Kidney (tissue), 13 donors: ENCODE measurements at regions not wholly inside any gene's neighbourhood (a gene's known extent, or its start where the extent isn't known, plus 50 kb on each side); places are given as distances from the start of the nearest gene placed in this dataset.

Experiments
- DNase-seq, 5 donors: peaks; one replicate each; pipeline ENCODE4 v3.0.0-alpha.2; 2013 to 2020
- FAIRE-seq: peaks from 2 replicates; lab custom pipeline; 2012; peaks lifted over from hg19 to GRCh38; lab: Jason Lieb, UNC
- H3K27ac ChIP-seq, 2 donors: one replicate each; pipeline ENCODE4 v1.7.0; 2013; ENCODE audit warnings: low read depth in 2 of 2, low read length in 2 of 2, inconsistent platforms in 1 of 2
- H3K27me3 ChIP-seq: one replicate; pipeline ENCODE4 v1.7.1; 2013; ENCODE audit warnings: low read length, inconsistent platforms; ENCODE audit not compliant: control insufficient read depth, insufficient read depth
- H3K36me3 ChIP-seq, 3 donors: one replicate each; pipeline versions ENCODE4 v1.7.0 to v1.7.1; 2013; ENCODE audit warnings: low read length in 3 of 3, control low read depth in 1 of 3, inconsistent platforms in 1 of 3; ENCODE audit not compliant: insufficient read depth in 3 of 3, control insufficient read depth in 2 of 3
- H3K4me1 ChIP-seq, 3 donors: one replicate each; pipeline versions ENCODE4 v1.7.0 to v1.7.1; 2013; ENCODE audit warnings: low read length in 3 of 3, inconsistent platforms in 1 of 3, low read depth in 1 of 3; ENCODE audit not compliant: control insufficient read depth in 2 of 3, insufficient read depth in 2 of 3
- H3K4me3 ChIP-seq, 3 donors: one replicate each; pipeline versions ENCODE4 v1.7.0 to v1.8.1; 2013; ENCODE audit warnings: low read length in 3 of 3, control low read depth in 1 of 3, inconsistent platforms in 1 of 3
- H3K9ac ChIP-seq, 3 donors: one replicate each; pipeline versions ENCODE4 v1.7.0 to v1.7.1; 2013; ENCODE audit warnings: low read length in 3 of 3, control low read depth in 1 of 3, inconsistent platforms in 1 of 3
- H3K9me3 ChIP-seq, 3 donors: one replicate each; pipeline versions ENCODE4 v1.7.0 to v1.7.1; 2013; ENCODE audit warnings: low read length in 3 of 3, control low read depth in 1 of 3, inconsistent platforms in 1 of 3; ENCODE audit not compliant: control insufficient read depth in 2 of 3, insufficient read depth in 1 of 3
- CTCF ChIP-seq: IDR thresholded peaks from 3 replicates; pipeline ENCODE4 v1.5.1; 2012; ENCODE audit warnings: mild to moderate bottlenecking, moderate library complexity, borderline replicate concordance; ENCODE audit not compliant: insufficient read depth; ENCODE audit errors: extremely low read depth
- intact Hi-C: fragments of 100-400 bp; cut with DNase I; formaldehyde crosslinking; loops from one replicate; pipeline ENCODE4 v1.11.1; 2022
- donor health status: control.
- donor health status: control.
- donor health status: control.
- donor health status: control.
- donor health status: control.
- donor health status: DM: yes; HTN: yes; CAD: no.
- donor health status: Normal renal cell carcinoma (clear cell type).

GRCh38 chr18:78786776-78787175, 192.8 kb upstream of the SALL3 start:
- FAIRE-seq (no peak), DNase-seq (no peak)
- H3K36me3 ChIP-seq, result no peaks in the 10 kb centered on the region
- TF ChIP-seq CTCF, result no peak
- H3K9ac ChIP-seq, result no peak overlapping the region
- no peak overlapping the region for H3K4me3 ChIP-seq
- H3K4me1 ChIP-seq, result no peaks in the 10 kb centered on the region
- no peaks in the 10 kb centered on the region for H3K9me3 ChIP-seq
- intact Hi-C loops, result no loop called here
- no peak overlapping the region for H3K27ac ChIP-seq
- H3K27me3 ChIP-seq, result no peaks in the 10 kb centered on the region

DNA sequence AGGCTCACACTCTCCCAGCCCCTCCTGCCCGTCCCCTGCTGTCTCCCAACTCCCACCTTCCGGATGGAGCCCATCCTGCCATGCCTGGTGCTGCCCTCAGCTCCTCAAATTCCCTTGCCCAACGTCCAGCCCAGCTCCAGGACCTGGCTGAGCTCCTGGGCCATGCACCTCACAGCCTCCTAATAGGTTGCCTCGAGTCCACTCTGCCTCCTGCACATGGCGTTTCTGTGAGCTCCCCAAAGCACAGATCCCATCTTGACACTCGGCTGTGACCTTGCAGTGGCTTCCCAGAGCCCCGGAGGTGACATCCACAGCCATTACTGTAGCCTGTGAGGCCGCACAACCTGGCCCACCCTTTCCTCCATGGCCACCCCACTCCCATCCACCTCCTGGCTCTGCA, 191.9 kb upstream of the SALL3 start:
- Histone ChIP-seq H3K4me1 (no peaks in the 10 kb centered on the region), H3K9me3 (no peaks in the 10 kb centered on the region), H3K27ac (no peak overlapping the region), H3K4me3 (no peak overlapping the region), H3K36me3 (no peaks in the 10 kb centered on the region), H3K9ac (no peak overlapping the region), H3K27me3 (no peaks in the 10 kb centered on the region)
- intact Hi-C loops, result no loop called here
- TF ChIP-seq CTCF, result no peak
- FAIRE-seq, result no peak
- no peak for DNase-seq

DNA sequence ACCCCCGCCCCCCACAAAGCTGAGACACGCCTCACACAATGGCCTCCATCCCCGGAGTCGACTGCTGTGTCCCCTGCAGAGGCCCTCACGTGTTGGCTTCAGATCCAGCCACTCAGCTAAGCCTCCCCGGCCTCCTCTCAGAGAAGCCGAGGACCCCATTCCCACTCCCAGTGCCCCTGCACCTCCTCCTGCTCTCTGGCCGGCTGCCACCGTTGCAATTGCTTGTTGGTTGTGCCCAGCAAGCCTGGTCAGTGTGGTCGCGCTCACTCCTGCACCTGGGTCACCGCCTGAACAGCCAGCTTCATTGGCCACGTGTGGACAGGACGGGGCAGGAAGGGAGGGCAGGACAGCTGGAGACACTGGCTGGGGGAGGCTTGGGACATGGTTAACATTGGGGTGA, 191.5 kb upstream of the SALL3 start:
- no peak for FAIRE-seq
- H3K27ac ChIP-seq, result no peak overlapping the region
- H3K36me3 ChIP-seq, result no peaks in the 10 kb centered on the region
- intact Hi-C loops, result no loop called here
- H3K4me1 ChIP-seq, result no peaks in the 10 kb centered on the region
- H3K4me3 ChIP-seq, result no peak overlapping the region
- no peak overlapping the region for H3K9ac ChIP-seq
- H3K27me3 ChIP-seq, result no peaks in the 10 kb centered on the region
- DNase-seq, result no peak
- TF ChIP-seq CTCF, result no peak
- H3K9me3 ChIP-seq, result no peaks in the 10 kb centered on the region

DNA sequence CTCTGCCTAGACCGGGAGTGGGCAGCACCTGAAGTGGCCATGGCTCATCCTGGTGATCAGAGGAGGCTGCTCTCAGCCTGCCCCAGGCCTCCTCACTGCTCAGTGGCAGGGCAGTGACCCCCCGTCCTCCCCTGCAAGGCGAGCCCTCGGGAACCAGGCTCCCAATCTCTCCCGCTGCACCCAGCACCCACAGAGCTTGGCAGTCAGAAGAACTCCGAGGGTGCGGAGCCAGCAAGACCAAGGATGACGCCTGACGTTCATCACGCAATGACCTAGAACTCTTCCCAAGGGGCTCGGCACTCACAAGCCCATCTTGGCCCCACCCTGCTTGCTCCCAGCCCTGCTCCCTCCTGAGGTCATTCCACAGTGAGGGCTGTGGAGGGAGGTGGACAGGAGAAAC, 189.8 kb upstream of the SALL3 start:
- Histone ChIP-seq H3K9me3 (no peaks in the 10 kb centered on the region), H3K9ac (no peak overlapping the region), H3K27ac (no peak overlapping the region), H3K36me3 (no peaks in the 10 kb centered on the region), H3K27me3 (no peaks in the 10 kb centered on the region), H3K4me3 (no peak overlapping the region), H3K4me1 (no peaks in the 10 kb centered on the region)
- DNase-seq (no peak), FAIRE-seq (no peak)
- intact Hi-C loops, result no loop called here
- TF ChIP-seq CTCF, result no peak
